ENCODE measurements at regions not wholly inside any gene's neighbourhood (a gene's known extent, or its start where the extent isn't known, plus 50 kb on each side); places are given as distances from the start of the nearest gene placed in this dataset.

GRCh38 chr4:171646984-171647383 is 166.2 kb upstream of the GALNTL6 start:
- no peak for TF ChIP-seq CTCF (IDR thresholded peaks at IDR 0.05; ENCODE audit: low read length, missing control alignments)
- H3K4me3 ChIP-seq (replicated peaks; ENCODE audit: low read depth, low read length) = no peak overlapping the region
- no peak for DNase-seq (ENCODE audit: low read depth)

- no peak for TF ChIP-seq CTCF (IDR thresholded peaks at IDR 0.05; ENCODE audit: low read length, missing control alignments)
- DNase-seq (ENCODE audit: low read depth) = no peak
- no peak overlapping the region for H3K4me3 ChIP-seq (replicated peaks; ENCODE audit: low read depth, low read length)
Observed at GRCh38 chr4:171644430-171645057, 168.7 kb upstream of the GALNTL6 start.

GRCh38 chr4:171639540-171639939 is 173.7 kb upstream of the GALNTL6 start:
- H3K4me3 ChIP-seq (replicated peaks; ENCODE audit: low read depth, low read length) = no peak overlapping the region

GRCh38 chr4:171636606-171637005 is 176.6 kb upstream of the GALNTL6 start:
- no peak for TF ChIP-seq CTCF (IDR thresholded peaks at IDR 0.05; ENCODE audit: low read length, missing control alignments)
- DNase-seq (ENCODE audit: low read depth) = no peak
- no peak overlapping the region for H3K4me3 ChIP-seq (replicated peaks; ENCODE audit: low read depth, low read length)

More at GRCh38 chr4:171639540-171639939, 173.7 kb upstream of the GALNTL6 start:
- no peak for TF ChIP-seq CTCF (IDR thresholded peaks at IDR 0.05; ENCODE audit: low read length, missing control alignments)
- no peak for DNase-seq (ENCODE audit: low read depth)

GRCh38 chr4:171629737-171630136 is 183.5 kb upstream of the GALNTL6 start:
- no peak for DNase-seq (ENCODE audit: low read depth)
- TF ChIP-seq CTCF (IDR thresholded peaks at IDR 0.05; ENCODE audit: low read length, missing control alignments) = no peak
- H3K4me3 ChIP-seq (replicated peaks; ENCODE audit: low read depth, low read length) = no peak overlapping the region

- no peak overlapping the region for H3K4me3 ChIP-seq (replicated peaks; ENCODE audit: low read depth, low read length)
- DNase-seq (ENCODE audit: low read depth) = no peak
- TF ChIP-seq CTCF (IDR thresholded peaks at IDR 0.05; ENCODE audit: low read length, missing control alignments) = no peak
Observed at GRCh38 chr4:171629182-171629581, 184.0 kb upstream of the GALNTL6 start.

GRCh38 chr4:171626554-171626953 is 186.7 kb upstream of the GALNTL6 start:
- DNase-seq (ENCODE audit: low read depth) = no peak
- TF ChIP-seq CTCF (IDR thresholded peaks at IDR 0.05; ENCODE audit: low read length, missing control alignments) = no peak
- no peak overlapping the region for H3K4me3 ChIP-seq (replicated peaks; ENCODE audit: low read depth, low read length)

Data from fibroblast of pulmonary artery (primary cell).